Skin epidermis (tissue), 12 donors: ENCODE measurements at regions not wholly inside any gene's neighbourhood (a gene's known extent, or its start where the extent isn't known, plus 50 kb on each side); places are given as distances from the start of the nearest gene placed in this dataset.

ENCODE experiments used
- H3K27ac ChIP-seq, 21 experiments: fragments of 200-600 bp; sonication (generic) in 11 of 21; one replicate each; pipeline ENCODE4 v1.5.0; 2020; ENCODE audit warnings: mild to moderate bottlenecking in 3 of 21, inconsistent platforms in 2 of 21, moderate library complexity in 2 of 21
- H3K4me3 ChIP-seq, 7 experiments: fragments of 200-600 bp; sonication (generic) in 2 of 7; one replicate each; pipeline ENCODE4 v1.5.0; 2020; ENCODE audit warnings: inconsistent platforms in 2 of 7, mild to moderate bottlenecking in 2 of 7, moderate library complexity in 1 of 7

DNA sequence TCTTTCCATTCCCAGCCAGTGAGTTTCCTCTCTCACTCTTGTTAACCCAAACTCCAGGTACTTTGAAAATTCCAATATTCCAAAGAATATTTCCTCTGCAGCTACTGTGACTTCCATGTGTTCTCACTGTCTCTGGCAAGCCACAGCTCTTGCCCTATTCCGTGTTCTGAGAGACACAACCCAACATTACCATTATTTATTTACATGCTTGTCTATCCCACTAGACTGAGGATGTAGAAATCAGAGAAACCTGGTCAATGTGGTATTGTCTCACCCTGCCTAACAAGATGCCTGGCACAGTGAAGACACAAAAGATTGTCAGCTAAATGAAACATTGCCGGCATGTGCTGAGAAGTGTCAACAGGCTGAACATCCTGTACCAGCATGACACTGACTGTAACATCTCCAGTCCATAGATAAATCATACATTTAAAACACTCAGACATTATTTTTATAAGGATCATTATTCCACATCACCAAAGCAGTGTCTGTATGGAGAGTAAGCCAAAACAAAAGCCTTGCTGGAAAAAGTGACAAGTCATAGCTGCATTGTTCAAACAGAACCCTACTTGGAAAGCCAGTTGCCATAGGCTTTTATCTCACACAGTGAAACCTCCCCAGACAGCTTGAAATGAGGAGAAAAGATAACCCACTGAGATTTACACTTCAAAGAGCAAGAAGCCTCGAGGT, 72.3 kb downstream of the SIPA1L2 start:
- Histone ChIP-seq H3K4me3 (no peak overlapping the region), H3K27ac (no peak overlapping the region)

DNA sequence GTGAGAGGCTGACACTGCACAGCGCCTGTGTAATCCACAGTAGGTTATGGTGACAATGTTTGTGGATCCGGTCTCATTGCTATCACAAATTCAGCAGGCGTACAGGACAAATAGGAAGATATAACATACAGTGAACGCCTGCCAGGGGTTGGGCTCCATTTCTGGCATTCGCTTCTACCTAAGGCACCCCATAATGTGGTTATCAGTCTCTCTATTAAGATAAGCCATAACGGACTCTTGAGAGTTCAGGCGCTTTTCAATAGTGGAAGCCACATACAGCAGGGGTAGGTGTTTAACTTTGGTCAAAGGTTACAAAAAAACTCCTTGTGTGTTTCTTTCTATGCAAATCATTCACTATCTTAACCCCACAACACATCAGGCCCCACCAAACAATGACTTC, 72.8 kb downstream of the SIPA1L2 start:
- no peak overlapping the region for H3K4me3 ChIP-seq
- no peak overlapping the region for H3K27ac ChIP-seq

DNA sequence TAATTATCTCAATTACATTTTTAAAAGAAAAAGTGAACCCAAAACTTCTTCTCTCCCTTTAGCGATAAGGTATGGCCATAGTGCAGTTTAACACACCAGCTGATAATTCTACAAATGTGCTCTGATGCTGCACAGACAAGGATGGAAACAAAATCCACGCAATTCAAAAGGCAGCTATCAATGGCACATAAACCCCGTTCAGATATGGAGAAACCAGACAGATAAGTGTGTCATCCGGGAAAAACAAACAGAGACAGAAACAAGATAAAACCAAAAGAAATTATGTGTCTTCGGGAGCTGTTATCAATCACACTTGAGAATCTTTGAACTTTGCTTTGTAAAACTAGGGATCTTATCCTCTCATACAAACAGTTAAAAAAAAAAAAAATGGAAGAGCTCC, 73.6 kb downstream of the SIPA1L2 start:
- H3K27ac ChIP-seq: no peak overlapping the region

DNA sequence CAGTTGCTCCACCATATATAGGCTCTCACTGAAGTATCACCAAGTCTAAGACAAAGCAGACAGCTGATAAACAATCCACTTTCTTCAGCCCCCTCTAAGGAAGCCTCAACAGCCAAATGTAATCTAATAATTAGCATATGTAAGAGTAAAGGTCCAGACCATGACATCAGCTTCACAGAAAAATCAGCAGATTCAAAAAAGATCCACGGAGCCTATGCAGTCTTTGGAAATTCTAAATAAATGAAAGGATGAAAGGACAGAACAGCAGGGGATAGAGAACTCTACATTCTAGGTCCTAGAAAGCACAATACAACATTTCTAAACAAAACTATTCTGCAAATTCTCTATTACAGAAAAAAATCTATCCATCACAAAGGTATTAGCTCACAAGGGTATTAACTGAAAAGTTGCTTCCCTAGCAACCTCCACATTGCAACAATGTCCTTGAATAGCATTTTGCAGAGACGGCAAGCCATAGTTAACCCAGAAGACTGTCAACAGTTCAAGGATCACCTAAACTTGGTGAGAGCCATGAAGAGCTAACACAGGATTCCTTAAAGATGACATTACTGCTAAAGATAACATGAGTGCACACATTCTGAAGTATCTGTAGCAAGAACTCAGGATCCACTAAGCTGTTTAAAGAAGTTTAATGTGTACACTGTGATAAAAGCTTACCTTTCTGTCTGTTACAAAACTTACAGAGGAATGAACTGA, 74.3 kb downstream of the SIPA1L2 start:
- Histone ChIP-seq H3K27ac (no peak overlapping the region), H3K4me3 (no peak overlapping the region)

More for the DNA sequence above, 73.6 kb downstream of the SIPA1L2 start:
- no peak overlapping the region for H3K4me3 ChIP-seq

DNA sequence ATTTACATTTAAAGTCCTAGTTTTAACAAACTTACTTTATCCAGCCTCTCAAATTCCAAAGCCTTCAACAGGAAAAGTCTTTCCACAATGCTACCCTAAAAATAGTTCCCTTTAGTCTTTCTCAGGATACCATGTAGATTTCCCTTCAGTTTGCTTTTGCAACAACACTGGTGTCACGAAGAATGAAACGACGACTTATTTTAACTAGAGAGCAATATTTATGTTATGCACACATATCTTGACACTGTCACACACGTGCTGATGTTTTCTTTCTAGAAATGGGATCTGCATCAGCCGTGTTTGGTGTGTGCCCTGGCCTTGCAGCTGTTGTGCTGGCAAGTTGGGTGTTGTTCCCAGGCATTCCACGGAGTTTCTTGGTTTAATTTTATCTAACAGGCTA, 75.5 kb downstream of the SIPA1L2 start:
- H3K27ac ChIP-seq: peak overlapping the region in 2 of 21 experiments; percentile 19 to 52
- H3K4me3 ChIP-seq: no peak overlapping the region

DNA sequence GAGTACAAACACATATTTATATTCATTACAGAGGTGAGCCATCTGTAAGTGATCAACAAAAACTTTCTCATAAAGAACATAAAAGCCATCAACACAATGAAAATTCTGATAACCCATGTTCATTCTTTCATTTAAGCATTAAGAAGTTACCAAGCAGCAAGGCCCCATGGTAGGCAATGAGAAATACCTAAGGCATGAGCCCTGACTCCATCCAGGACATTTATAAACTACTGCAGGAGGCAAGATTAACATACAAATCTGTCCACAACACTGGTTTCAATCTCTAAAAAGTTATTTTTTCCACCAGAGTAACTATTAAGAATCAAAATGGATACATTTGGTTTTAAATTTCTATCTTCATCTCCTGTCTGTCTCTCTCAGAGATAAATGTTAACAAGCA, 76.1 kb downstream of the SIPA1L2 start:
- H3K27ac ChIP-seq: peak overlapping the region in 2 of 21 experiments; percentile 19 to 52

DNA sequence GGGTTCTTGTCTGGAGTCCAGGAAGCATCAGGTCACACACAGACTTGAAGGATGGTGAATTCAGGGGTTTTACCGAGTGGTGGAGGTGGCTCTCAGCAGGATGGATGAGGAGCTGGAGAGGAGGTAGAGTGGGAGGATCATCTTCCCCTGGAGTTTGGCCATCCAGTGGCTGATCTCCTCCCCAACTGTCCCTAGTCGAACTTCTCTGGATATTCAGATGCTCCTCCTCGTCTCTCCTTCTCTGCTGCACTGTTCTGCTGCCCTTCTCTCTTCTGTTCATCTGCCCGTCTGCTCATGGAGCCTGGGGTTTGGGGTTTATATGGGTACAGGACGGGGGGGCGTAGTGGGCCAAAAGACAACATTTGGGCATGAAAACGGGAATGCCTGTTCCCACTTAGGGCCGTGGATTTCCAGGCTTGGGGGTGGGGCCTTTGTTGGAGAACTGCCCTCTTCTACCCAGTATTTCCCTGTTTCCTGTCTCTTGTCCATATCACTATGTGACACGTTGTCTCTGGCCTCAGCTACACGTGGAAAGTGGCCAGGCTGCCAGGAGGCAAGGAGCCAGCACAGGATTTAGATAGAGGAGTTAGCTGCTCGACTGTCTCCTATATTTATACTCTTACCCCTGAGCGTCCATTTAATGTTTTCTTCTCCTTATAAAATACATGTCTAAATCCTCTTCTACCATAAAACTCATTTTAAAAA, 76.7 kb downstream of the SIPA1L2 start:
- no peak overlapping the region for H3K4me3 ChIP-seq
- H3K27ac ChIP-seq: peak overlapping the region in 2 of 21 experiments; percentile 19 to 52

More for the DNA sequence above, 76.1 kb downstream of the SIPA1L2 start:
- H3K4me3 ChIP-seq: no peak overlapping the region

DNA sequence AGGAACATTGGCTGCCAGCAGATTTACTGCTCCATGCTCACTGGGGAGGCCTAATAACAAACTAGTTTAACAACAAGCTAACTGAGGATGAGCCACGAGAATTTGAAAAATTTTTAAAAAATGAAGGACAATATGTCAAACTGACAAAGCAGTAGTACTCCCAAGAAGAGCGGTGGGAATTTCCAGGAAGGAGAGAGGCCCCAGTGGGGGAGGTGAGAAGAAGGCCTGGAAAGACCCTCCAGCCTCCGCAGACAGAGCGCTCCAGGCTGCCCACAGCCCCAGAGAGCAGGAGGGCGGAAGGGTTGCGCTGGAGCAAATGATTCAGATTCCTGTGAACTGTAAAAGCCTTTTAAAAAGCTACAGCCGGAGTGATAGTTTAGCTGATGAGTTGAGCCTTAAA, 78.5 kb downstream of the SIPA1L2 start:
- no peak overlapping the region for H3K27ac ChIP-seq
- H3K4me3 ChIP-seq: no peak overlapping the region

DNA sequence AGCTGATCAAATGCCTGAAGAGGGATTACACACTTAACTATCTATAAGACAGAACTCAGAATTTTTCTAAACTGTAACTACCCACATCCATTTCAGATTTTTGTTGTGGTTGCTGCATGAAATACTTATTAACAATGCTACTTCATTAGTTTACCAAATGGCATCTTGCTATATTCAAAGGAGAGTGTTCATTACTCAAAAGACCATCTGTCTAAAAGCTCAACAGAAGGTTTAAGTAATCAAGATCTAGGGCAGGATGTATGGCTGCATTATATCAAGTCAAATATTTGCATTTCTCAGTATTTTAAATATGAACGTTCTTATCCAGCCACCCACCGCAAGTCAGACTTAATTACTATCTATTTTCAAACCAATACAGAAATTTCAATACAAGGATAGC, 79.9 kb downstream of the SIPA1L2 start:
- no peak overlapping the region for H3K4me3 ChIP-seq
- H3K27ac ChIP-seq: no peak overlapping the region

DNA sequence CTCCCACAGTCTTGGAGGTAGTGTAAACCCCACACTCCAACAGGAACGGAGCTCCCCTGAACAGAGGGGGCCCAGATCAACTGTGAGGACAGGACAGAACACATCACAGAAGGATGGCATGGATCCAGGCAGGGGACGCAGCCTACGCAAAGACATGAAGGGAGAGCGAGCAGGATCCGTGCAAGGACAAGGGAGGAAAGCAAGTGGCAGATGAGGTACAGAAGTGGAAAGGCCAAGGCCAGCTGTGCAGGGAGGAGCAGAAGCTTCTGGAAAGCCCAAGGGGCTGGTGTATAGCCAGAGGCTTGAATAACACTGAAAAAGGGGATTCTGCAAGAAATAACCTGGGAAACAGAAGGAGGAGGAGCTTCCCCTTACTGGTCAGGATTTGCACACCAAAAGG, 81.2 kb downstream of the SIPA1L2 start:
- Histone ChIP-seq H3K4me3 (no peak overlapping the region), H3K27ac (no peak overlapping the region)

DNA sequence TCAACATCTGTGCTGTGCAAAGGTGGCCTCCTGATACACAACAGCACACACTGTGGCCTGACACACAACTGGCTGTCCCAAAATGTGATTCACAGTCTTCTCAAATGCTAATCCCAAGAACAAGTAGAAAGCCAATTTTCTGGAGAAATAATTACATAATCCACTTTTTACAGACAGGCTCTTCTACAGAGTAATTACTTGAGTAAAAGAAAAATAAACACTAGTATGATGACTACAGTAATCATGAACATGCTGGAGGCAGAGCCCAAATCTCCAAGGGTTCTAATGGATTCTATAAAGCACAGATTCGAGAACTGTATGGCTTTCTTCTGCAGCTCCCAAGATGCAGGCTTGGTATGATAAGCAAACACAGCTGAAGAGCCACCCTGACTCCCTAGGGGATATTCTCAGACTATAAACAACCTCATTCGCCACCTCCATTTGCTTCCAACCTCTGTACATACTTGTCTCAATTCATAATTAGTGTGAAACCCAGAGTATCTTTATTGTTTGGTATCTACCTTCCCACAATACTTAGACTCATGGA, 81.9 kb downstream of the SIPA1L2 start:
- Histone ChIP-seq H3K4me3 (no peak overlapping the region), H3K27ac (no peak overlapping the region)

DNA sequence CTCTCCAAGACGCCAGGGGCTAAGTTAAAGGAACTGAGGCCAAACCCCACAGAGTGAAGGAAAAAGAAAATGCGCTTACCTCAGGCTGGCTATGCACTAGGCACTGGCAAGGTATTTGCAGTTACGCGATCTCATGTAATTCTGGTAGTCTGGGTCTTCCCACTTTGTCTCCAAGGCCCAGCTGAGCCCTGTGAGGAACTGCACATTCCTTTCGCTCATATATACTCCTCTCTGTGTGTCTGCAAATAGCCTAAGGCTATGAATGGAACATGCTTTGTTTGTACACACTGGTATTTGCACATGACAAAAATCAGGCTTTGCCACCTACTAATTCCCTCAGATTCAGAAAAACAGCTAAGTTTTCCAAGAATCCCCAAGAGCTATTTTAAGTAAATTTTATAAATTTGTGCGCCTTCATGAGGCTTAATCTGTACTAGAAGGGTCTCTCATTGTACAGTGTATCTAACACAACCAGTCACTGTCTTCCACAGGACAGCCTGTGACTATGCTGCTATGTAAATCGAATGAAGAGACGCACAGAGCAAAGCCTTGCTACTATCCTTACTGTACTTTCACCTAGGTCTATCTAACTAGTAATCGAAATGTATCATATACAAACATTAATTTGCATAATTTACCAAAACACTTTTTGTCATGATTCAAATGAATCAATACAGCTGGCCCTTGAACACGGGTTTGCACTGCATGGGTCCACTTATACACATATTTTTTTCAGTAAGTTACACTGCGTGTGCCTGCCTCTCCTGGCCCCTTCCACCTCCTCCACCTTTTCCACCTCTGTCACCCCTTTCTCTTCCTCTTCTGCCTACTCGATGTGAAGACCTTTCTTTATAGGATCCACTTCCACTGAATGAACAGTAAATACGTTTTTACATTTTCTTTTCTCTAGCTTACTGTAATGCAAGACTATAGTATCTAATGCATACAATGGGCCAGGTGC, 87.0 kb downstream of the SIPA1L2 start:
- H3K4me3 ChIP-seq: no peak overlapping the region
- H3K27ac ChIP-seq: no peak overlapping the region

DNA sequence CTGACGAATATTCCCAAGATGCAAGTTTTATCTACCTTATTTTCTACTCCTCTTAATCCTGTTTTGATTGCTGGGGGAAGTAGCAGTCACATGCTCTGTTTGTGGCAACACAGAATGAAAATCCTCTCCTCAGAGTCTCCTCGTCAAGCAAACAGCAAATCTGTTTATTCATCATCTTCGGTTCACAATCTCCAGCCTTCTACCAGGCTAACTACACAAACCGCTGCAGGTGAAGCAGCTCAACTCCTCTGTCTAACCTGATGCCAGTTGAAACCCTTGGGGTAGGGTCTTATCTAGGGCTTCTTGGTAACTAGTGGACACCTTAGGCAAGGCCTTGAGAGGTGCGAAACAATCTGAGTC, 91.0 kb downstream of the SIPA1L2 start:
- Histone ChIP-seq H3K4me3 (no peak overlapping the region), H3K27ac (no peak overlapping the region)

DNA sequence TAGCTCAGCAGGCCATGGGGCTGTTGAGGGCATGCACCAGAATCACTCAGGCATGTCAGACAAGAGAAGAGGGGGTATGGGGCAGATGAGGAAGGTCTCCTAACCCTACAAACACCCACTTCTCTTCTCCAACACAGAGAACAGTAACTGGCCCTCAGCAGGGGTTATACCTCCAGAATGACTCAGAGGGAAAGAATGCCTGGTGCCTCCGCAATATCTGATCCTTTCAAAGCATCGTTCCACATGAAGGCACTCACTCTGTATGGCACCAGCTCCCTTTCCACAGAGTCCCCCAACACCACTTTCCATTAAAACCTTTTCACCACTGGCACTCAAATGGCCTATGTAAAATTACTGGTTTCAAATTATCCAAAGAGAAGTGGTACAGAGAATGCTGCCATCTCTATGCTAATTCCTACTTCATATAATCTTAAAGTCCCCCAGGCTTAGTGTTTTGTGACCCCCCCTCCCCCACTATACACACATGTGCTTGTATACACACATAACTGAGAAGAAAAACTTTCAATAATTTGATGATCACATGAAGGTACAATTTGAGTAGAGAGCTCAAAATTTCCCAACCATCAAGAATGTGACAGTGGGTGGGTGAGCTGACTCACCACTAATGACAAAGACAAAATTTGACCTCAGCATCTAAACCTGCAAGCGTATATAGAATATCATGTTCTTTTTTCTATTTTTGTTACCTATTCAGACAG, 91.5 kb downstream of the SIPA1L2 start:
- no peak overlapping the region for H3K27ac ChIP-seq
- no peak overlapping the region for H3K4me3 ChIP-seq

DNA sequence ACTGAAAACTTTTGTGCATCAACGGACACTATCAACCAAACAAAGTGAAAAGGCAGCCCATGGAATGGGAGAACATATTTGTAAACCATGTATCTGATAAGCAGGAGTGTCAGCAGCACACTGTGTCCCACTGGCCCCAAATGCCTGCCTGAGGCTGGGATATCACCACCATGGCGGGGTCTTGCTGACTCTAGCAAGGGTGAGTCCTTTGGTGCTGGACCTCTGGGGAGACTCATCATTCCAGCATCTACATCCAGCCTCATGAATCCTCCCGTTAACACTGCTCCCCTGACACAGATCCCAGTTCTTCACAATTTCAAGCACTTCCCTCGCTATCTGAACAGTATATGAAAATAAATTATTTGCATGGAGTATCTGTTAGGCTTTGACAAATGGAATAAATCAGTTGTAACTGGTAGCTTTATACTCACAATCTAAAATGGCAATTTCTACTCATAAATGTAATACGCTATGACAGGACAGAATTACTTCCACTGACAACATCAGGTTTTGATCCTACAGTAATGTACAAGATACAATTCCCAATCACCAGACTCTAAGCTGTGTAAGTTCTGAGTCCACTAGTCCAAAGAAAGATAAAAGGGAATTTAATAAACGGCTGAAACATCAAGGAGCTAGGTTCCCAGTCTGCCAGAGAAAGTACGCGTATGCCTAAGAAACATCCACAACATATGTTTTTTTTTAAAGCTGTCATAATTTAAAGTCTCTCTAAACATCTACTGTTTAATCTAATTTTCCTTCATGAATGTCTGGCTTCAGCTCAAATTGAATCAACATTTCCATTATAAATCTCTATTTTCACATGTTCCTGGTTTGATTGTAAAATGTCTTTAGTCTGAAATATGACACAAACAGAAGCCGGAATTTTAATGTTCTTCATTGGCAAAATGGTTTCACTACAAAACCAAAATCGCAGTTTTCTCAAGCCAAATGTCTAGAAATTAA, 95.1 kb downstream of the SIPA1L2 start:
- Histone ChIP-seq H3K27ac (no peak overlapping the region), H3K4me3 (no peak overlapping the region)

DNA sequence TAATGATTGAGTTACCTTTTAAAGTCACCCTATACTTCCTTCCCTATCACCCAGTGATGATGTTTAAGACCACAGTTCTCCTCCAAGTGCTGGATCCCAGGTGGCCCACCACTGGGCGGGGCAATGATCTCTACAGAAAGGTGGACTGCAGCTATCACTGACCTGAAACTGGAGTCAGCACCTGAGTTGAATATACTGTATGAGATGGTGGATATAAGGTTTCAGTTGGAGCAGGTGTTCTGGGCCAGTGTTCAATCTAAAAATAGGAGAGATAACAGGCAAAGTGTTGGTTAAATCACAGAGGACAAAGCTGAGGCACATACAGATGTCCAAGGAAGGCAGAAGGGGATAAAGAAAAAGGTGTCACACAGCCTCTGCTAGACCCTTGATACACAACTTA, 96.6 kb downstream of the SIPA1L2 start:
- Histone ChIP-seq H3K4me3 (no peak overlapping the region), H3K27ac (no peak overlapping the region)

DNA sequence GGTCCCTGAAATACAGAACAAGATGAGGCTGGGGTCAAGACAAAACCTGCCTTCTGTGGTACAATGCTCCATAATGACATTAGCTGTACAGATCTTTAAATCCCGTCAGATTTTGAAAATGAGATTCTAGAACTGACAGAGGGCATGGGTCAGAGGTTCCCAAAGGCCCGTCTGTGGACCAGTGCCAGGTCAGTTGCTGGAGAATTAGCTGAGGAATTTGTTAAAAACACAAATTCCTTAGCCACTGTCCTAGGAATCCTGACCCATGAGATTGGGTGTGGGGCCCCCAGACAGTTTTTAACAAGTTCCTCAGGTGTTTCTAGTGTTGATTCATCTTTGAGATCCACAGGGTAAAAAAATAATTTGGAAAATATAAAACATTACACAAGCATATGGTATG, 97.0 kb downstream of the SIPA1L2 start:
- H3K27ac ChIP-seq: no peak overlapping the region

DNA sequence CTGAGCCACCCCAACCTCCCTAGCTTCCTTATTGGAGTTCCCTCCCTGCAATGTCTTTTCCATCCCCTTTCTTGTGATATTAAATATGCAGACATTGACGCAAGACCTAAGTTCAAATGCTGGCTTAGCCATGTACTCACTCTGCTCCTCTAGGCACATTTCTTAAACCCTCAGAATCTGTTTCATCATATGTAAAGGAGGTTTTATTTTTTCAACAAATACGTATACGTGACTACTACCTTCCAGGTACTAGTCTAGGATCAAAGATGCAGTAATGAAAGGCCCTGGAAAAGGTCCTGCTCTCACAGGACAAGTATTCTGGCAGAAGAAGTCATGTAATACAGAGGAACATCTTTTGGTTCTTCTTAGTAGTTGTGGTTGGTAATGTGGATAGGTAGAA, 98.6 kb downstream of the SIPA1L2 start:
- H3K4me3 ChIP-seq: no peak overlapping the region
- H3K27ac ChIP-seq: peak overlapping the region in 2 of 21 experiments; percentile 8 to 49

More for the DNA sequence above, 97.0 kb downstream of the SIPA1L2 start:
- no peak overlapping the region for H3K4me3 ChIP-seq
